H4 (cell line): ENCODE measurements at regions not wholly inside any gene's neighbourhood (a gene's known extent, or its start where the extent isn't known, plus 50 kb on each side); places are given as distances from the start of the nearest gene placed in this dataset.
"Not testable (repeated sequence)": the region's sequence is repeated elsewhere in the genome, so short reads cannot be mapped to it uniquely, and the experiment has no call there.

Experiments used
- DNase-seq: peaks from one replicate; pipeline ENCODE4 v3.0.0-alpha.2; 2015; ENCODE audit warnings: low spot score

GRCh38 chr2:16464641-16465040 lies 201.0 kb downstream of the CYRIA start:
- DNase-seq = no peak

- no peak for DNase-seq
Measured at GRCh38 chr2:16462958-16463357, 202.7 kb downstream of the CYRIA start.

- no peak for DNase-seq
Measured at GRCh38 chr2:16461672-16462071, 204.0 kb downstream of the CYRIA start.

- DNase-seq = no peak
Measured at GRCh38 chr2:16459606-16460005, 206.0 kb downstream of the CYRIA start.

- DNase-seq = no peak
Measured at GRCh38 chr2:16454621-16455020, 211.0 kb downstream of the CYRIA start.

- DNase-seq = no peak
Measured at GRCh38 chr2:16452123-16452522, 213.5 kb downstream of the CYRIA start.

- DNase-seq = no peak
Measured at GRCh38 chr2:16446706-16447105, 218.9 kb downstream of the CYRIA start.

- DNase-seq = no peak
Measured at GRCh38 chr2:16442971-16443370, 222.7 kb downstream of the CYRIA start.

- DNase-seq = no peak
Measured at GRCh38 chr2:16441431-16441830, 224.2 kb downstream of the CYRIA start.

- DNase-seq = no peak
Measured at GRCh38 chr2:16440898-16441297, 224.7 kb downstream of the CYRIA start.

GRCh38 chr2:16438613-16439321 lies 226.9 kb downstream of the CYRIA start:
- DNase-seq = no peak

GRCh38 chr2:16437189-16437588 lies 228.4 kb downstream of the CYRIA start:
- DNase-seq = no peak

- DNase-seq = no peak
Measured at GRCh38 chr2:16434393-16434792, 231.2 kb downstream of the CYRIA start.

GRCh38 chr2:16430846-16431245 lies 234.8 kb downstream of the CYRIA start:
- DNase-seq = no peak

- no peak for DNase-seq
Measured at GRCh38 chr2:16429431-16430145, 236.0 kb downstream of the CYRIA start.

GRCh38 chr2:16429002-16429401 lies 236.6 kb downstream of the CYRIA start:
- DNase-seq = no peak

- DNase-seq = no peak
Measured at GRCh38 chr2:16425462-16426336, 239.9 kb downstream of the CYRIA start.

GRCh38 chr2:16420421-16420820 lies 245.2 kb downstream of the CYRIA start:
- DNase-seq = no peak

GRCh38 chr2:16417726-16418125 lies 247.9 kb downstream of the CYRIA start:
- DNase-seq = no peak

GRCh38 chr2:16416651-16417050 lies 249.0 kb downstream of the CYRIA start:
- no peak for DNase-seq

- DNase-seq = not testable (repeated sequence)
Measured at GRCh38 chr2:16415861-16416260, 249.8 kb downstream of the CYRIA start.

- DNase-seq = no peak
Measured at GRCh38 chr2:16413947-16414346, 251.7 kb downstream of the CYRIA start.

- DNase-seq = no peak
Measured at GRCh38 chr2:16413285-16413684, 252.3 kb downstream of the CYRIA start.
